IMR-90 (cell line): ENCODE measurements at regions not wholly inside any gene's neighbourhood (a gene's known extent, or its start where the extent isn't known, plus 50 kb on each side); places are given as distances from the start of the nearest gene placed in this dataset.

Experiments used
- ATAC-seq: fragments of 200-7000 bp; cut with Tn5 transposase; 2 replicates; pipeline ENCODE4 v1.9.1; 2020; ENCODE audit warnings: low read depth, mild to moderate bottlenecking, moderate library complexity
- BruUV-seq: library from RNA; stranded (reverse); fragments of 400-500 nt; replicated peaks from 2 replicates; lab custom pipeline; 2021; lab: Mats Ljungman, UMichigan
- CTCF ChIA-PET: fragments of 300-600 bp; formaldehyde crosslinking; extraction: SDS; loops from one replicate; lab custom pipeline; 2021; ENCODE audit warnings: antibody characterized with exemption; lab: Yijun Ruan, JAX
- POLR2A ChIA-PET: fragments of 300-600 bp; sonication (Branson Sonifier 250); formaldehyde crosslinking; loops from one replicate; lab custom pipeline; 2022; ENCODE audit warnings: antibody characterized with exemption; ENCODE audit not compliant: unreplicated experiment; lab: Charles Lee
- DNase-seq: peaks from one replicate; pipeline ENCODE4 v3.0.0; 2013
- H2AFZ ChIP-seq: replicated peaks from 2 replicates; pipeline ENCODE3; 2013; ENCODE audit warnings: low read length, mild to moderate bottlenecking; ENCODE audit not compliant: poor library complexity
- H2AK5ac ChIP-seq: 2 replicates; pipeline ENCODE4 v1.6.1; 2013; ENCODE audit warnings: low read depth, low read length, inconsistent platforms
- H2AK9ac ChIP-seq: replicated peaks from 2 replicates; pipeline ENCODE3; 2013; ENCODE audit warnings: mild to moderate bottlenecking, low read depth, low read length, moderate library complexity; ENCODE audit not compliant: poor library complexity
- H2BK120ac ChIP-seq: 2 replicates; pipeline ENCODE4 v1.6.1; 2013; ENCODE audit warnings: low read depth, low read length, inconsistent platforms
- H2BK15ac ChIP-seq: 3 replicates; pipeline ENCODE4 v1.6.1; 2013; ENCODE audit warnings: low read depth, low read length, inconsistent platforms
- H2BK20ac ChIP-seq: 2 replicates; pipeline ENCODE4 v1.6.1; 2013; ENCODE audit warnings: low read depth, mild to moderate bottlenecking, inconsistent platforms, low read length, moderate library complexity
- H2BK5ac ChIP-seq: 2 replicates; pipeline ENCODE4 v1.6.1; 2013; ENCODE audit warnings: mild to moderate bottlenecking, low read depth, low read length, inconsistent platforms; ENCODE audit not compliant: poor library complexity, severe bottlenecking
- H3K14ac ChIP-seq: replicated peaks from 2 replicates; pipeline ENCODE4 v1.6.1; 2013; ENCODE audit warnings: low read depth, low read length, inconsistent platforms
- H3K18ac ChIP-seq: 2 replicates; pipeline ENCODE4 v1.6.1; 2013; ENCODE audit warnings: low read depth, low read length, control low read depth
- H3K23ac ChIP-seq: 2 replicates; pipeline ENCODE4 v1.6.1; 2013; ENCODE audit warnings: low read depth, low read length, inconsistent platforms
- H3K27ac ChIP-seq: 2 replicates; pipeline ENCODE4 v1.5.1; 2013; ENCODE audit warnings: mild to moderate bottlenecking, control low read depth, low read length; ENCODE audit not compliant: insufficient read depth
- H3K27me3 ChIP-seq: 2 replicates; pipeline ENCODE4 v1.6.1; 2013; ENCODE audit warnings: low read length; ENCODE audit not compliant: control insufficient read depth, insufficient read depth
- H3K36me3 ChIP-seq: 2 replicates; pipeline ENCODE4 v1.6.1; 2013; ENCODE audit warnings: low read length, mixed read lengths; ENCODE audit not compliant: control insufficient read depth, insufficient read depth
- H3K4ac ChIP-seq: 2 replicates; pipeline ENCODE4 v1.6.1; 2013; ENCODE audit warnings: low read depth, low read length, inconsistent platforms
- H3K4me1 ChIP-seq: 2 replicates; pipeline ENCODE4 v1.6.1; 2013; ENCODE audit warnings: low read length, mixed read lengths; ENCODE audit not compliant: control insufficient read depth, insufficient read depth
- H3K4me2 ChIP-seq: 2 replicates; pipeline ENCODE4 v1.6.1; 2013; ENCODE audit warnings: low read depth, mild to moderate bottlenecking, control low read depth, low read length, moderate library complexity
- H3K4me3 ChIP-seq: 2 replicates; pipeline ENCODE4 v1.5.1; 2013; ENCODE audit warnings: low read depth, mild to moderate bottlenecking, control low read depth, low read length, moderate library complexity; ENCODE audit not compliant: insufficient read depth
- H3K56ac ChIP-seq: 2 replicates; pipeline ENCODE4 v1.6.1; 2013; ENCODE audit warnings: low read length, inconsistent platforms; ENCODE audit not compliant: insufficient read depth; ENCODE audit errors: extremely low read depth
- H3K79me1 ChIP-seq, 2 experiments: 2 replicates each; pipeline ENCODE4 v1.6.1; 2013; ENCODE audit warnings: low read length in 2 of 2, inconsistent platforms in 1 of 2, low read depth in 1 of 2
- H3K9ac ChIP-seq: 2 replicates; pipeline ENCODE4 v1.6.1; 2013; ENCODE audit warnings: low read depth, low read length, control low read depth
- H3K9me1 ChIP-seq: 2 replicates; pipeline ENCODE4 v1.6.1; 2013; ENCODE audit warnings: low read length, inconsistent platforms; ENCODE audit not compliant: insufficient read depth
- H3K9me3 ChIP-seq: 2 replicates; pipeline ENCODE4 v1.6.1; 2013; ENCODE audit warnings: low read length; ENCODE audit not compliant: control insufficient read depth, insufficient read depth
- H4K20me1 ChIP-seq: 2 replicates; pipeline ENCODE4 v1.6.1; 2013; ENCODE audit warnings: low read length, inconsistent platforms; ENCODE audit not compliant: insufficient read depth
- H4K5ac ChIP-seq: 2 replicates; pipeline ENCODE4 v1.6.1; 2013; ENCODE audit warnings: mild to moderate bottlenecking, low read depth, low read length, control low read depth
- H4K8ac ChIP-seq, 2 experiments: 2 replicates each; pipeline ENCODE4 v1.6.1; 2013; ENCODE audit warnings: low read depth in 2 of 2, low read length in 2 of 2, control low read depth in 1 of 2, inconsistent platforms in 1 of 2
- H4K91ac ChIP-seq: 2 replicates; pipeline ENCODE4 v1.6.1; 2013; ENCODE audit warnings: low read depth, low read length, inconsistent platforms; ENCODE audit not compliant: insufficient read depth
- BHLHE40 ChIP-seq: fragments of 150-350 bp; IDR thresholded peaks from 2 replicates; pipeline ENCODE4 v1.6.1; 2016; ENCODE audit warnings: mild to moderate bottlenecking, low read depth, low read length
- CEBPB ChIP-seq: IDR thresholded peaks from 2 replicates; pipeline ENCODE4 v1.6.1; 2012; ENCODE audit warnings: low read depth, low read length, improper control_type of control experiment
- CHD1 ChIP-seq: IDR thresholded peaks from 2 replicates; pipeline ENCODE4 v1.6.1; 2012; ENCODE audit warnings: low read depth, low read length, improper control_type of control experiment
- MAFK ChIP-seq: IDR thresholded peaks from 2 replicates; pipeline ENCODE4 v1.6.1; 2012; ENCODE audit warnings: low read depth, low read length, improper control_type of control experiment
- MXI1 ChIP-seq: IDR thresholded peaks from 2 replicates; pipeline ENCODE4 v1.6.1; 2012; ENCODE audit warnings: low read depth, mild to moderate bottlenecking, low read length, moderate library complexity, borderline replicate concordance
- RAD21 ChIP-seq: IDR thresholded peaks from 2 replicates; pipeline ENCODE4 v1.6.1; 2012; ENCODE audit warnings: low read length, improper control_type of control experiment
- RCOR1 ChIP-seq: IDR thresholded peaks from 2 replicates; pipeline ENCODE4 v1.6.1; 2012; ENCODE audit warnings: mild to moderate bottlenecking, low read length, improper control_type of control experiment; ENCODE audit not compliant: insufficient replicate concordance
- RFX5 ChIP-seq: IDR thresholded peaks from 2 replicates; pipeline ENCODE4 v1.8.0; 2012; ENCODE audit warnings: low read depth, mild to moderate bottlenecking, low read length, moderate library complexity
- WGBS, 2 experiments: methylation state at CpG; one replicate each; pipeline versions ENCODE4 v1.1.5 to v1.1.7; 2013; ENCODE audit warnings: missing lambda C conversion rate in 2 of 2; ENCODE audit not compliant: insufficient read length in 1 of 2; ENCODE audit errors: extremely low coverage in 2 of 2; 5-methylcytosine and 5-hydroxymethylcytosine counted together
- dilution Hi-C: fragments of 300-500 bp; cut with HindIII; formaldehyde crosslinking; loops from one replicate; pipeline ENCODE4 v1.14.3; 2018; ENCODE audit warnings: low sequenced_read_pairs; ENCODE audit not compliant: unreplicated experiment
- in situ Hi-C: fragments of 300-500 bp; cut with MboI; formaldehyde crosslinking; loops from 3 replicates; pipeline ENCODE4 v1.14.3; 2019; ENCODE audit warnings: low sequenced_read_pairs, inconsistent platforms, mixed read lengths
- intact Hi-C: fragments of 100-400 bp; cut with micrococcal nuclease; formaldehyde crosslinking; loops from 2 replicates; pipeline ENCODE4 v1.10.0; 2022
- TF ChIP-seq, protein P1 (sequence below): fragments of 150-350 bp; IDR thresholded peaks from 2 replicates; pipeline ENCODE4 v1.6.1; 2017; ENCODE audit warnings: mild to moderate bottlenecking, antibody characterized with exemption, low read length, low read depth
- TF ChIP-seq, protein P2 (sequence below): conservative IDR thresholded peaks from 2 replicates; pipeline ENCODE4 v1.5.1; 2012; ENCODE audit warnings: mild to moderate bottlenecking, low read depth, low read length, improper control_type of control experiment

GRCh38 chrX:1743105-1743504 lies 128.2 kb downstream of the ASMT start:
- CTCF ChIA-PET, result no interaction called here
- H3K27ac ChIP-seq, result no peak overlapping the region
- H2AFZ ChIP-seq, result no peak overlapping the region
- H2BK20ac ChIP-seq, result no peak overlapping the region
- H3K56ac ChIP-seq, result no peak overlapping the region
- no peak overlapping the region for H3K18ac ChIP-seq
- TF ChIP-seq, protein P1, sequence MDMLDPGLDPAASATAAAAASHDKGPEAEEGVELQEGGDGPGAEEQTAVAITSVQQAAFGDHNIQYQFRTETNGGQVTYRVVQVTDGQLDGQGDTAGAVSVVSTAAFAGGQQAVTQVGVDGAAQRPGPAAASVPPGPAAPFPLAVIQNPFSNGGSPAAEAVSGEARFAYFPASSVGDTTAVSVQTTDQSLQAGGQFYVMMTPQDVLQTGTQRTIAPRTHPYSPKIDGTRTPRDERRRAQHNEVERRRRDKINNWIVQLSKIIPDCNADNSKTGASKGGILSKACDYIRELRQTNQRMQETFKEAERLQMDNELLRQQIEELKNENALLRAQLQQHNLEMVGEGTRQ, result no peak
- TF ChIP-seq RAD21, result no peak
- TF ChIP-seq RCOR1, result no peak
- no peak for TF ChIP-seq MAFK
- TF ChIP-seq, protein P2, sequence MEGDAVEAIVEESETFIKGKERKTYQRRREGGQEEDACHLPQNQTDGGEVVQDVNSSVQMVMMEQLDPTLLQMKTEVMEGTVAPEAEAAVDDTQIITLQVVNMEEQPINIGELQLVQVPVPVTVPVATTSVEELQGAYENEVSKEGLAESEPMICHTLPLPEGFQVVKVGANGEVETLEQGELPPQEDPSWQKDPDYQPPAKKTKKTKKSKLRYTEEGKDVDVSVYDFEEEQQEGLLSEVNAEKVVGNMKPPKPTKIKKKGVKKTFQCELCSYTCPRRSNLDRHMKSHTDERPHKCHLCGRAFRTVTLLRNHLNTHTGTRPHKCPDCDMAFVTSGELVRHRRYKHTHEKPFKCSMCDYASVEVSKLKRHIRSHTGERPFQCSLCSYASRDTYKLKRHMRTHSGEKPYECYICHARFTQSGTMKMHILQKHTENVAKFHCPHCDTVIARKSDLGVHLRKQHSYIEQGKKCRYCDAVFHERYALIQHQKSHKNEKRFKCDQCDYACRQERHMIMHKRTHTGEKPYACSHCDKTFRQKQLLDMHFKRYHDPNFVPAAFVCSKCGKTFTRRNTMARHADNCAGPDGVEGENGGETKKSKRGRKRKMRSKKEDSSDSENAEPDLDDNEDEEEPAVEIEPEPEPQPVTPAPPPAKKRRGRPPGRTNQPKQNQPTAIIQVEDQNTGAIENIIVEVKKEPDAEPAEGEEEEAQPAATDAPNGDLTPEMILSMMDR, result no peak
- TF ChIP-seq RFX5, result no peak
- no peak for TF ChIP-seq CHD1
- TF ChIP-seq CEBPB, result no peak
- TF ChIP-seq MXI1, result no peak
- TF ChIP-seq BHLHE40, result no peak
- H3K4me1 ChIP-seq, result no peaks in the 10 kb centered on the region
- no peak overlapping the region for H3K23ac ChIP-seq
- H3K9me1 ChIP-seq, result no peaks in the 10 kb centered on the region
- no peak overlapping the region for H4K8ac ChIP-seq
- intact Hi-C loops (no loop called here), dilution Hi-C loops (no loop called here), in situ Hi-C loops (no loop called here)
- no peak overlapping the region for H2AK5ac ChIP-seq
- H4K5ac ChIP-seq, result no peak overlapping the region
- no peaks in the 10 kb centered on the region for H3K36me3 ChIP-seq
- H2BK15ac ChIP-seq, result no peak overlapping the region
- no peak overlapping the region for H3K9ac ChIP-seq
- POLR2A ChIA-PET, result no interaction called here
- no peaks in the 10 kb centered on the region for H3K27me3 ChIP-seq
- no peak overlapping the region for H3K4me2 ChIP-seq
- H2BK120ac ChIP-seq, result no peak overlapping the region
- H2AK9ac ChIP-seq, result no peak overlapping the region
- H4K20me1 ChIP-seq, result no peaks in the 10 kb centered on the region
- BruUV-seq, result no TSS peak
- DNase-seq, result no peak
- no peak overlapping the region for H3K14ac ChIP-seq
- H4K91ac ChIP-seq, result no peak overlapping the region
- no peaks in the 10 kb centered on the region for H3K79me1 ChIP-seq
- no peak overlapping the region for H3K4ac ChIP-seq
- no peak overlapping the region for H2BK5ac ChIP-seq
- peaks cover 17% of the 10 kb centered on the region for H3K9me3 ChIP-seq
- WGBS, 2 experiments, result no CpG with 5 or more reads among the region's 4 CpGs
- no peak overlapping the region for H3K4me3 ChIP-seq
- ATAC-seq, result no peak
